H1 (cell line): ENCODE measurements at regions not wholly inside any gene's neighbourhood (a gene's known extent, or its start where the extent isn't known, plus 50 kb on each side); places are given as distances from the start of the nearest gene placed in this dataset.

Experiments
- ASH2L ChIP-seq: fragments of 200-600, 300-600 bp; sonication (generic); IDR thresholded peaks from one replicate; pipeline ENCODE4 v1.7.1; 2017; ENCODE audit warnings: low read length
- CBX5 ChIP-seq: fragments of 300-800, 300-1000 bp; sonication (generic); IDR thresholded peaks from 2 replicates; pipeline ENCODE4 v1.7.1; 2016; ENCODE audit warnings: antibody characterized with exemption, low read length, low read depth
- CEBPB ChIP-seq: IDR thresholded peaks from 2 replicates; pipeline ENCODE4 v1.6.1; 2012; ENCODE audit warnings: low read depth, low read length
- CTCF ChIP-seq, 3 experiments: IDR thresholded peaks; 1 replicate in 2 of 3; 2 replicates in 1 of 3; pipeline versions ENCODE4 v1.5.1 to v1.6.1; 2011; ENCODE audit warnings: low read length in 3 of 3, mild to moderate bottlenecking in 3 of 3, inconsistent platforms in 2 of 3, low read depth in 1 of 3, moderate library complexity in 1 of 3; ENCODE audit not compliant: insufficient read depth in 1 of 3; ENCODE audit errors: control extremely low read depth in 1 of 3
- EZH2 ChIP-seq: fragments of 200-600 bp; sonication (generic); IDR thresholded peaks from 2 replicates; pipeline ENCODE4 v1.7.1; 2012; ENCODE audit warnings: low read depth, mild to moderate bottlenecking, moderate library complexity, low read length, inconsistent platforms; ENCODE audit not compliant: severe bottlenecking
- MAX ChIP-seq: IDR thresholded peaks from 2 replicates; pipeline ENCODE4 v1.6.1; 2012; ENCODE audit warnings: inconsistent platforms
- NRF1 ChIP-seq: IDR thresholded peaks from 2 replicates; pipeline ENCODE4 v1.6.1; 2011; ENCODE audit warnings: mild to moderate bottlenecking, low read depth, low read length, improper control_type of control experiment
- SP1 ChIP-seq: IDR thresholded peaks from 2 replicates; pipeline ENCODE4 v1.6.1; 2011; ENCODE audit warnings: low read depth, low read length

DNA sequence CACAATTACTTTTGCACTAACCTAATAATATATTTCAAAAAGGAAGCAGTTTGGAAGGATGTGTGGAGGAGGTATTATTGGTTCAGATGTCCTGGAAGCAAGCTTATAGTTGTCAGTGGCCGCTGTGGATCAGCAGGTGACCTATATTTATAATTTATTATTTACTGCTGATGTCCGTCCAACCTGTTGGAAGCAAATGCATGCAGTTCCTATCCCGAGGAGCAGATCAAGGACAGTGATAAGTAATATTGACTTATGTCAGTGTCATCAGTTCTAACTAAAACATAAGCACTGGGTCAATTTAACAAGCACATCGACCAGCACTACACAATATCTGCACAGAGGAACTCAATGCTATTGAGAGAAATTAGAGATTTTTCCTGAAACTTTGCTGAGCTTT, 270.1 kb downstream of the BRINP2 start:
- TF ChIP-seq MAX = no peak
- no peak for TF ChIP-seq EZH2
- no peak for TF ChIP-seq NRF1
- no peak for TF ChIP-seq CTCF (IDR thresholded peaks at IDR 0.05; ENCODE audit: control extremely low read depth in 1 of 3, insufficient read depth in 1 of 3, low read depth in 1 of 3, low read length in 3 of 3)
- no peak for TF ChIP-seq ASH2L
- no peak for TF ChIP-seq CEBPB
- TF ChIP-seq CBX5 = no peak
- TF ChIP-seq SP1 = no peak
